IMR-90 (cell line): ENCODE measurements at regions not wholly inside any gene's neighbourhood (a gene's known extent, or its start where the extent isn't known, plus 50 kb on each side); places are given as distances from the start of the nearest gene placed in this dataset.

Source experiments
- BHLHE40 ChIP-seq: fragments of 150-350 bp; IDR thresholded peaks from 2 replicates; pipeline ENCODE4 v1.6.1; 2016; ENCODE audit warnings: mild to moderate bottlenecking, low read depth, low read length
- CEBPB ChIP-seq: IDR thresholded peaks from 2 replicates; pipeline ENCODE4 v1.6.1; 2012; ENCODE audit warnings: low read depth, low read length, improper control_type of control experiment
- CTCF ChIP-seq: conservative IDR thresholded peaks from 2 replicates; pipeline ENCODE4 v1.5.1; 2012; ENCODE audit warnings: mild to moderate bottlenecking, low read depth, low read length, improper control_type of control experiment
- FOS ChIP-seq: fragments of 150-350 bp; IDR thresholded peaks from 2 replicates; pipeline ENCODE4 v1.6.1; 2016; ENCODE audit warnings: low read depth, low read length
- MAFK ChIP-seq: IDR thresholded peaks from 2 replicates; pipeline ENCODE4 v1.6.1; 2012; ENCODE audit warnings: low read depth, low read length, improper control_type of control experiment
- MAZ ChIP-seq: IDR thresholded peaks from 2 replicates; pipeline ENCODE4 v1.6.1; 2012; ENCODE audit warnings: low read depth, mild to moderate bottlenecking, low read length, improper control_type of control experiment, moderate library complexity, borderline replicate concordance
- MXI1 ChIP-seq: IDR thresholded peaks from 2 replicates; pipeline ENCODE4 v1.6.1; 2012; ENCODE audit warnings: low read depth, mild to moderate bottlenecking, low read length, moderate library complexity, borderline replicate concordance
- NFE2L2 ChIP-seq: fragments of 150-350 bp; IDR thresholded peaks from 2 replicates; pipeline ENCODE4 v1.6.1; 2016; ENCODE audit warnings: low read depth, mild to moderate bottlenecking, low read length
- POLR2A ChIP-seq: IDR thresholded peaks from 2 replicates; pipeline ENCODE4 v1.6.1; 2012; ENCODE audit warnings: mild to moderate bottlenecking, low read depth, low read length
- RAD21 ChIP-seq: IDR thresholded peaks from 2 replicates; pipeline ENCODE4 v1.6.1; 2012; ENCODE audit warnings: low read length, improper control_type of control experiment
- RCOR1 ChIP-seq: IDR thresholded peaks from 2 replicates; pipeline ENCODE4 v1.6.1; 2012; ENCODE audit warnings: mild to moderate bottlenecking, low read length, improper control_type of control experiment; ENCODE audit not compliant: insufficient replicate concordance
- RFX5 ChIP-seq: IDR thresholded peaks from 2 replicates; pipeline ENCODE4 v1.8.0; 2012; ENCODE audit warnings: low read depth, mild to moderate bottlenecking, low read length, moderate library complexity
- SMC3 ChIP-seq: fragments of 150-350 bp; IDR thresholded peaks from 2 replicates; pipeline ENCODE4 v1.6.1; 2016; ENCODE audit warnings: low read depth, mild to moderate bottlenecking, antibody characterized with exemption, low read length, moderate library complexity
- USF2 ChIP-seq: fragments of 150-350 bp; IDR thresholded peaks from 2 replicates; pipeline ENCODE4 v1.6.1; 2017; ENCODE audit warnings: mild to moderate bottlenecking, antibody characterized with exemption, low read length, low read depth

GRCh38 chr1:182240085-182240484 is 151.5 kb downstream of the GLUL start:
- TF ChIP-seq POLR2A (no peak), CTCF (no peak), RCOR1 (no peak), MAZ (no peak), RAD21 (no peak), SMC3 (no peak), CEBPB (no peak), NFE2L2 (no peak), BHLHE40 (no peak), USF2 (no peak), MXI1 (no peak), RFX5 (no peak), FOS (no peak), MAFK (no peak)
